Caco-2 (cell line): ENCODE measurements at regions not wholly inside any gene's neighbourhood (a gene's known extent, or its start where the extent isn't known, plus 50 kb on each side); places are given as distances from the start of the nearest gene placed in this dataset.

Experiments used
- BruUV-seq: library from RNA; stranded (reverse); fragments of 400-500 nt; replicated peaks from 2 replicates; lab custom pipeline; 2021; lab: Mats Ljungman, UMichigan
- CTCF ChIA-PET: fragments of 300-600 bp; sonication (Branson Sonifier 250); formaldehyde crosslinking; loops from one replicate; lab custom pipeline; 2022; ENCODE audit warnings: antibody characterized with exemption; lab: Charles Lee
- POLR2A ChIA-PET: fragments of 300-600 bp; sonication (Branson Sonifier 250); formaldehyde crosslinking; loops from one replicate; lab custom pipeline; 2022; ENCODE audit warnings: antibody characterized with exemption; lab: Charles Lee
- DNase-seq, 2 experiments: peaks; one replicate each; pipeline versions ENCODE4 v3.0.0 to v3.0.0-alpha.2; 2020 to 2022
- H3K27me3 ChIP-seq: replicated peaks from 2 replicates; pipeline ENCODE4 v1.6.0; 2011; ENCODE audit warnings: low read length; ENCODE audit not compliant: control insufficient read depth, insufficient read depth
- H3K36me3 ChIP-seq: 2 replicates; pipeline ENCODE4 v1.5.1; 2011; ENCODE audit warnings: low read length; ENCODE audit not compliant: control insufficient read depth, insufficient read depth
- H3K4me1 ChIP-seq: fragments of 250-450 bp; sonication (Bioruptor Pico); 2 replicates; pipeline ENCODE4 v1.5.1; 2020; ENCODE audit warnings: mild to moderate bottlenecking
- H3K4me3 ChIP-seq: 2 replicates; pipeline ENCODE4 v1.5.1; 2011; ENCODE audit warnings: low read depth, mild to moderate bottlenecking, control low read depth, low read length
- H3K9me3 ChIP-seq: fragments of 250-450 bp; sonication (Bioruptor Pico); 2 replicates; pipeline ENCODE4 v1.5.1; 2020; ENCODE audit warnings: mild to moderate bottlenecking, moderate library complexity
- H3K27ac Mint-ChIP-seq: one replicate; pipeline ENCODE4 v1.8.0; 2022; ENCODE audit warnings: mixed read lengths; ENCODE audit not compliant: unreplicated experiment
- H3K27me3 Mint-ChIP-seq: one replicate; pipeline ENCODE4 v1.8.0; 2022; ENCODE audit warnings: mixed read lengths; ENCODE audit not compliant: insufficient read depth, unreplicated experiment
- H3K36me3 Mint-ChIP-seq: one replicate; pipeline ENCODE4 v1.8.0; 2022; ENCODE audit warnings: mild to moderate bottlenecking, mixed read lengths; ENCODE audit not compliant: insufficient read depth, unreplicated experiment
- H3K4me1 Mint-ChIP-seq: one replicate; pipeline ENCODE4 v1.8.0; 2022; ENCODE audit warnings: low read depth, mixed read lengths; ENCODE audit not compliant: unreplicated experiment
- H3K4me3 Mint-ChIP-seq: one replicate; pipeline ENCODE4 v1.8.0; 2022; ENCODE audit warnings: mild to moderate bottlenecking, moderate library complexity, mixed read lengths; ENCODE audit not compliant: unreplicated experiment
- H3K9me3 Mint-ChIP-seq: one replicate; pipeline ENCODE4 v1.8.0; 2022; ENCODE audit warnings: mixed read lengths; ENCODE audit not compliant: unreplicated experiment
- intact Hi-C: fragments of 100-400 bp; cut with micrococcal nuclease; formaldehyde crosslinking; loops from one replicate; pipeline ENCODE4 v1.10.0; 2022; ENCODE audit not compliant: unreplicated experiment
- TF ChIP-seq, protein P1 (sequence below), 2 experiments: fragments of 200-600 bp in 1 of 2; IDR thresholded peaks; 1 replicate in 1 of 2; 2 replicates in 1 of 2; pipeline versions ENCODE4 v1.5.1 to v1.8.0; 2011 to 2022; ENCODE audit warnings: antibody characterized with exemption in 1 of 2, control low read depth in 1 of 2, inconsistent platforms in 1 of 2, low read depth in 1 of 2, low read length in 1 of 2, mild to moderate bottlenecking in 1 of 2, moderate library complexity in 1 of 2; ENCODE audit not compliant: insufficient read depth in 1 of 2, severe bottlenecking in 1 of 2, unreplicated experiment in 1 of 2

DNA sequence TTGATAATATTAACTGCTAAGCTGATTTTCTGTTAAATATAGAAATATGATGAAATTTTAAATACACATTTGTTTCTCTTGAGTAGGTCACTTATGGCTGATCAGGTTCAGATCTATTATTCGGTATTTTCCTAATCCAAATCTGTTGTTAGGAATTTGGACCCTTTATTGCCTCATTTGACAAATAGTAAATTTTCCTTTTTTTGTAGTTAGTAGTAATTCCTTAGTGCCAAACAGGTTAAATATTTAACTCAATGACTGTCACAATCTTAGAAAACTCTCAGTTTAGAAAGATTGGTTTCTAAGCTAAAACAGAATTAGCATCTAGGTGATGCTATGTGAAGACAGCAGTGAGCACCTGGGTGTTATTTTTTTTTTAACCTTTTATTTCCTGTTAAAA lies 1598.9 kb downstream of the KHDRBS2 start:
- TF ChIP-seq, protein P1, sequence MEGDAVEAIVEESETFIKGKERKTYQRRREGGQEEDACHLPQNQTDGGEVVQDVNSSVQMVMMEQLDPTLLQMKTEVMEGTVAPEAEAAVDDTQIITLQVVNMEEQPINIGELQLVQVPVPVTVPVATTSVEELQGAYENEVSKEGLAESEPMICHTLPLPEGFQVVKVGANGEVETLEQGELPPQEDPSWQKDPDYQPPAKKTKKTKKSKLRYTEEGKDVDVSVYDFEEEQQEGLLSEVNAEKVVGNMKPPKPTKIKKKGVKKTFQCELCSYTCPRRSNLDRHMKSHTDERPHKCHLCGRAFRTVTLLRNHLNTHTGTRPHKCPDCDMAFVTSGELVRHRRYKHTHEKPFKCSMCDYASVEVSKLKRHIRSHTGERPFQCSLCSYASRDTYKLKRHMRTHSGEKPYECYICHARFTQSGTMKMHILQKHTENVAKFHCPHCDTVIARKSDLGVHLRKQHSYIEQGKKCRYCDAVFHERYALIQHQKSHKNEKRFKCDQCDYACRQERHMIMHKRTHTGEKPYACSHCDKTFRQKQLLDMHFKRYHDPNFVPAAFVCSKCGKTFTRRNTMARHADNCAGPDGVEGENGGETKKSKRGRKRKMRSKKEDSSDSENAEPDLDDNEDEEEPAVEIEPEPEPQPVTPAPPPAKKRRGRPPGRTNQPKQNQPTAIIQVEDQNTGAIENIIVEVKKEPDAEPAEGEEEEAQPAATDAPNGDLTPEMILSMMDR (IDR thresholded peaks at IDR 0.05; ENCODE audit: insufficient read depth in 1 of 2, low read depth in 1 of 2, low read length in 1 of 2, severe bottlenecking in 1 of 2, unreplicated experiment in 1 of 2): no peak
- Mint-ChIP-seq H3K4me1 (no peaks in the 10 kb centered on the region), H3K27ac (no peak overlapping the region), H3K4me3 (no peak overlapping the region), H3K9me3 (no peaks in the 10 kb centered on the region), H3K27me3 (no peaks in the 10 kb centered on the region), H3K36me3 (no peaks in the 10 kb centered on the region)
- no TSS peak for BruUV-seq
- DNase-seq: no peak
- intact Hi-C loops: no loop called here
- Histone ChIP-seq H3K4me1 (no peaks in the 10 kb centered on the region), H3K27me3 (no peaks in the 10 kb centered on the region), H3K9me3 (no peaks in the 10 kb centered on the region; the same call in 1 of the 2 replicates), H3K36me3 (no peaks in the 10 kb centered on the region), H3K4me3 (no peak overlapping the region)
- ChIA-PET CTCF (no interaction called here), POLR2A (no interaction called here)

DNA sequence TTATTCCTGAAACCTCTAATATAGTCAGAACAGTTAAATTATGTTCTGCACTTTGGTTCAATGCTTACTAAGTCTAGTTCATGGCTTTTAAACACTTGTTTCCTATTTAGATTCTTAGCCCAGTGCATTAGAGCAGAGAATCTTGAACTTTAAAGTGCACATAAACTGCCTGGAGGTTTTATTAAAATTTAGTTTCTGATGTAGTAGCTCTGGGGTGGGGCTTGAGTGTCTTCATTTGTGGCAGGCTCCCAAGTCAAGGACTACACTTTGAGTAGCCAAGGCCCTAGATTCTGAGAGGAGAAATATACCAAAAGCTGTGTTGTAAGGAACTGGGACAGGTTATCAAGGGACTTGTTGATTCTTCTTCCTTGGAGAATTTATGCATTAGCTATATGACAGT lies 1604.2 kb downstream of the KHDRBS2 start:
- BruUV-seq: no TSS peak
- Mint-ChIP-seq H3K4me1 (no peaks in the 10 kb centered on the region), H3K27ac (no peak overlapping the region), H3K9me3 (no peaks in the 10 kb centered on the region), H3K36me3 (no peaks in the 10 kb centered on the region), H3K4me3 (no peak overlapping the region), H3K27me3 (no peaks in the 10 kb centered on the region)
- Histone ChIP-seq H3K27me3 (no peaks in the 10 kb centered on the region), H3K9me3 (no peaks in the 10 kb centered on the region), H3K4me3 (no peak overlapping the region), H3K36me3 (no peaks in the 10 kb centered on the region), H3K4me1 (no peaks in the 10 kb centered on the region)
- intact Hi-C loops: no loop called here
- DNase-seq: no peak
- CTCF ChIA-PET: no interaction called here
- POLR2A ChIA-PET: no interaction called here
- TF ChIP-seq, protein P1 (IDR thresholded peaks at IDR 0.05; ENCODE audit: insufficient read depth in 1 of 2, low read depth in 1 of 2, low read length in 1 of 2, severe bottlenecking in 1 of 2, unreplicated experiment in 1 of 2): no peak

DNA sequence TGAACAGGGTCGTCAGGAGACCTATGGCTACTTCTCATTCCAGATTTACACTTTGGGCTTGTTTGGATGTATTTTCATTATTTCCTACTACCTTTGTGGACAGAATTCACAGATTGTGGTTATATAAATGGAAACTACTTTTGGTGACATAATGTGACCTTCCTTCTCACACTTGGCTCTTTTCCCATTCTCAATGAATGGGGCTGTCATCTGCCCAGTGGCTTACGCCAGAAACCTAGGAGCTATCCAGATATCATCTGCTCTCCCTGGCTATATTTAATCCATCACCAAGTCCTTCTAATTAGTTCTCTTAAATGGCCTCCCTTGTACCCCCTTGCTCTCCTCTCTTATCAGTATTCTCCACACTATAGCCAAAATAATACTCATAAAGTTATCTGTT lies 1606.8 kb downstream of the KHDRBS2 start:
- POLR2A ChIA-PET: no interaction called here
- no peaks in the 10 kb centered on the region for H3K36me3 Mint-ChIP-seq
- no peaks in the 10 kb centered on the region for H3K4me1 ChIP-seq
- H3K4me3 ChIP-seq: no peak overlapping the region
- DNase-seq: no peak
- no peak overlapping the region for H3K4me3 Mint-ChIP-seq
- no peaks in the 10 kb centered on the region for H3K4me1 Mint-ChIP-seq
- no peaks in the 10 kb centered on the region for H3K27me3 Mint-ChIP-seq
- TF ChIP-seq, protein P1 (IDR thresholded peaks at IDR 0.05; ENCODE audit: insufficient read depth in 1 of 2, low read depth in 1 of 2, low read length in 1 of 2, severe bottlenecking in 1 of 2, unreplicated experiment in 1 of 2): no peak
- no peak overlapping the region for H3K27ac Mint-ChIP-seq
- CTCF ChIA-PET: no interaction called here
- H3K27me3 ChIP-seq: no peaks in the 10 kb centered on the region
- no peaks in the 10 kb centered on the region for H3K36me3 ChIP-seq
- H3K9me3 ChIP-seq: no peaks in the 10 kb centered on the region
- no TSS peak for BruUV-seq
- intact Hi-C loops: no loop called here
- no peaks in the 10 kb centered on the region for H3K9me3 Mint-ChIP-seq
